GM12872 (cell line): ENCODE measurements at regions not wholly inside any gene's neighbourhood (a gene's known extent, or its start where the extent isn't known, plus 50 kb on each side); places are given as distances from the start of the nearest gene placed in this dataset.

Source experiments
- TF ChIP-seq, protein P1 (sequence below): IDR thresholded peaks from 3 replicates; pipeline ENCODE4 v1.5.1; 2011; ENCODE audit warnings: low read depth, mild to moderate bottlenecking, low read length, moderate library complexity; ENCODE audit not compliant: insufficient read depth

DNA sequence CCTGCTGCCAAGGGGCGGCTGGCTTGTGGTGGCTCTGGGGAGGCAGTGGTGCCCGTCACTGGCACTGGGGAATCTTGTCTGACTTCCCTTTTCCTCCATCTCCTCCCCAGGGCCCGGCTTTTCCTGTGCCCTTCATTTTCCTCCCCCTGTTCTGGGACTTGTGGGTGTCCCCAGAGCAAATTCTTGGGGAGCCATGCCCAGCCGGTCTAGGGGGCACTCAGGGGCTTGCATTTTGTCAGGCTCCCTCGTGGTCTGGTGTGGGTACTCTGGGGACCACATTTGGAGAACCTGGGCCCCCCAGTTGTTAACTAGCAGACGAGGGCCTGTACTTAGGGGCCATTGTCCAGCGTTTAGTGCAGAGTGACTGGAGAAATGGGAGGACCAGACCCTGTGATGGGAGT, 105.2 kb upstream of the IER5L start:
- TF ChIP-seq, protein P1, sequence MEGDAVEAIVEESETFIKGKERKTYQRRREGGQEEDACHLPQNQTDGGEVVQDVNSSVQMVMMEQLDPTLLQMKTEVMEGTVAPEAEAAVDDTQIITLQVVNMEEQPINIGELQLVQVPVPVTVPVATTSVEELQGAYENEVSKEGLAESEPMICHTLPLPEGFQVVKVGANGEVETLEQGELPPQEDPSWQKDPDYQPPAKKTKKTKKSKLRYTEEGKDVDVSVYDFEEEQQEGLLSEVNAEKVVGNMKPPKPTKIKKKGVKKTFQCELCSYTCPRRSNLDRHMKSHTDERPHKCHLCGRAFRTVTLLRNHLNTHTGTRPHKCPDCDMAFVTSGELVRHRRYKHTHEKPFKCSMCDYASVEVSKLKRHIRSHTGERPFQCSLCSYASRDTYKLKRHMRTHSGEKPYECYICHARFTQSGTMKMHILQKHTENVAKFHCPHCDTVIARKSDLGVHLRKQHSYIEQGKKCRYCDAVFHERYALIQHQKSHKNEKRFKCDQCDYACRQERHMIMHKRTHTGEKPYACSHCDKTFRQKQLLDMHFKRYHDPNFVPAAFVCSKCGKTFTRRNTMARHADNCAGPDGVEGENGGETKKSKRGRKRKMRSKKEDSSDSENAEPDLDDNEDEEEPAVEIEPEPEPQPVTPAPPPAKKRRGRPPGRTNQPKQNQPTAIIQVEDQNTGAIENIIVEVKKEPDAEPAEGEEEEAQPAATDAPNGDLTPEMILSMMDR, result no peak

DNA sequence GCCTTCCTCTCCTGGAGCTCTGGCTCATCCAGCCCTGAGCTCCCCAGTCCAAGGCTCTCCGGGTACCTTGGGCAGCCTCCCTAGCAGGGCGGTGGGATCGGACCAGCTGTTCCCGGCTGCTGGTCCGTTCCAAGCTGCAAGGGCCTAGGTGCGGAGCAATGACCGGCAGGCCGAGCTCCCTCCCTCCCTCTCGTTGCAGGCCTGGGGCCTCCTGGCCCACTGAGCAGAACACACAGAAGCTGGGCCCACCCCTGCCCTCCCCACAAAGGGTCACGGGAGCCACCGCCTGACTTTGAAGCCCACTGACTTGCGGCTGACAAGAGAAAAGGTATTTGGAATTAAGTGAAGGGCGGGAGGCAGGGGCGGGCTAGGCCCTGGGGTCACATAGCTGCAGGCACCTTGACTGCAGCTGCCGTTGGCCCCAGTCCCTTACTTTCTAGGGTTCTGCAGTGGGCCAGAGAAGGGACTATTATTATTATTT, 104.7 kb upstream of the IER5L start:
- TF ChIP-seq, protein P1, result no peak

DNA sequence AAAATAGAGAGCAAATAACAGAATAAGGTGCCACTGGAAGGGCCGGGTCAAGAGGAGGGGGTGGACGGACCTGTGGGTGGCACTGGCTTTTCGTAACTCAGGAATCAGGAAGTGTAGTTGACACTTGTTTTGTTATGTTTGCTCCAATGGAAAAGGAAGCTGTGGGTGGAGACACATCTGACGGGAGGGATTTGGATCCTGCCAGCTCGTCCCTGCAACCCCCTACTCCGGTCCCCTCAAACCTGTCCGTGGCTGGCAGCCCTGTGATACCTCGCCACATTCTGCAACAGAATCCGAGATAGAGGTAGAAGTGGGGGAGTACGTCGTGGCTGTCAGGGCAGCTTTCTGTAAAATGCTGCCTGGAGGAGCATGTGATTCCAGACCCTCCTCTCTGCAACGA, 104.2 kb upstream of the IER5L start:
- TF ChIP-seq, protein P1, result no peak

DNA sequence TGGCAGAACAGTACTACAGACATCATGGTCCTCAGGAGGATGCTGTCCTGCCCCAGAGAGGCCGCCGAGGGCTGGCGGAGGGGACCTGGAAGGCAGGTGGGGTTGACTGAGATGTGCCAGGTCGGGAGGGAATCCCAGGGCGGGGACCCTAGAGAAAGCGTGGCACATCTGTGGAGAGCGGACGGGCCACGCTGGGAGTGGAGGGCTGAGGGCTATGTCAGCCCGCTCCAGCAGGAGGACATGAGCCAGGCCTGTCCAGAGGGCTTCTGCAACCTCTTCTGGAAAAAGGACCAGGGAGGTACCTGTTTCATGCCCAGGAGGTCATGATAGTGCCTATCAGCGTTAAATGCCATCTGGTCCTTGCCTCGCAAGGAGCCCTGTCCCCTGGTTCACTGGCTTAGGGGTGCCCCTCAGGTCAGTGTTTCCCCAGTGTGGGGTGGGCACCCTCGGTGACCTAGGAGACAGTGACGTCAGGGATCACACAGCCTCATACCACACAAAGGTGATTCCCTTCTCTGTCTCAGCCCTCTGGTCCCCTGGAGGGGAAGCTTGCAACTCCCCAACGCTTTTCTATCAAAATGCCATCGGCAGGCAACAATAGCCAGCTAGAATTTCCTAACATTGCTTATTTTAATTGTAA, 103.6 kb upstream of the IER5L start:
- TF ChIP-seq, protein P1, result no peak

DNA sequence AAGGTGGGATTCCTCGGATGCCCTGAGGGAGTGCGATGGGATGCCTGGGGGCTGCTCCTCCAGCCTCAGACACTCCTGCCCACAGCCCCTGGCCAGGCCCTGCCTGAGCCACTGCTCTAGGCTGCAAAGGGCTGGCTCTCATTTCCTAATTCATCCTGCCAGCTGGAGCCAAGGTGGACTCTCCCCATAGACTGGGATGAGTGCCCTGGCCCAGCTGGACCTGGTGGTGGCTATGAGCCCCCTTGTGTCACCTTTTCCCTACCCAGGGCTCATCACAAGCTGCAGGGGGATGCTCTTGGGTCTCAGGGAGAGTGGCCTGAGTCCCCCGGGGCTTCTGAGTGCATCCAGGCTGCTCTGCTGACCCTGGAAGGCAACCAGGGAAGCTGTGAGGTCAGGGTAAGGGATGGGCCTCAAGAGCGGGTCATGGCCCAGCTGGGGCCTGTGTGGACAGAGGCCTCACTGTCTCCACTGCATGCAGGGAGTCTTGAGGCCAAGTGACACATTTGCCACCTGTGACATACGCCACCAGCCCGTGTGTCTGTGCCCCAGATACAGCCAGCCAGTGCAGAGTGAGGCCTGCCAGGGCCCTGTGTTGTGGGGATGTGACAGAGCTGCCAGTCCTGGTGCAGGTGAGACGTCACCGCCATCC, 102.7 kb upstream of the IER5L start:
- TF ChIP-seq, protein P1, result no peak

DNA sequence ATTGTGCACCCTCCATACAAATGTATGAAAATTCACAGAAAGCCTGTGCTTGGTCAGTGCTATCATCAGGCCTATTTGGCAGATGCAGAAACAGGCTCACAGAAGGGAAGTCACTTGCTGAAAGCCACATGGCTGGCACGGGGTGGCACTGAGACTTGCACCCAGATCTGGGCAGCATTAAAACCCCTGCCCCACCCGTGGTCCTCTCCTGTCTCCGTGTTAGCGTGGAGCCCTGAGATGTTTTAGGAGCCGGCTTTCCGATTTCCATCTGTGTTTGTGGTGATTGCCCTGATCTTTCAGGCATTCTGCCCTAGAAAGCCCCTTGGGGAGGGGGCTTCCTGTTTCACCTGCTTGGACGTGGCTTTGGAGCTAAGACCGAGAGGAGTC, 102.2 kb upstream of the IER5L start:
- TF ChIP-seq, protein P1, result no peak

DNA sequence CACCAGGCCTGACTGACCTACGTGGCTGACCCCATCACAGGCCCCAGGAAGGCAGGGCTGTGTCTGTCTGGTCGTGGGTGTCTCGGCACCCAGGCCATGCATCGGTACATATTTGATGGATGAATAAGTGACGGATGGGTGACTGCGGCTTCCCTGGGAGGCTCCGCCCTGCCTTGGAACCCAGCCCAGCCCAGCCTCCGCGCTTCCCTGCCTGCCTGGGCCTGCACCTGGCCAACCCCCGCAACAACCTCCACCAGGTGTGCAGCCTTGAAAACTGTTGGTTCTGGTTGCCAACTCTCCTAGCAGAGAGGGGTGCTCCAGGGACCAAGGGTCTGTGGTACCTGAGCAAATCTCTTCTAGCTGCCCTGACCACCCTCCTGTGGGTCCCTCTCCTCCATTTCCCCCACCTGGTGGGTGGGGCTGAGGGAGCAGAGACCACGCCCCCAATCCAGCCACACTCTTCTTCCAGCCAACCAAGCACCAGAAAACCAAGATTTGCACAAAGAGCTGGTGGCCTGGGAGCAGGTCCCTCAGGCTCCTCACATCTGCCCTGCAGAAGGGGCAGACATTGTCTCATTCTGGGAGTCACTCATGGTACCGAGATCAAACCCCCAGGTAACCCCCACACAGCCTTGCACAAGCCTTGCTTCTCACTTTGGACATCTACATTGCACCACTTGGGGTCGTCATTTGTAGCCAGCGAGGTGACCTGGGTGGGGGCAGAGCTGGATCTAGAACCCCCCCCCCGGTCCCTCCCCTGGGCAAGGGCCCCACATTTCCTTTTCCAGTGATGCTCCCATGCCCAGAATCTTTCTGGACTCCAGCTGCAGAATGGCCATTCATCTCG, 100.6 kb upstream of the IER5L start:
- TF ChIP-seq, protein P1, result no peak
